Naive thymus-derived CD4-positive, alpha-beta T cell (primary cell): ENCODE measurements at regions not wholly inside any gene's neighbourhood (a gene's known extent, or its start where the extent isn't known, plus 50 kb on each side); places are given as distances from the start of the nearest gene placed in this dataset.
"Not testable (repeated sequence)": the region's sequence is repeated elsewhere in the genome, so short reads cannot be mapped to it uniquely, and the experiment has no call there.

Experiments
- ATAC-seq: fragments of 150-1000 bp; cut with Tn5 transposase; 2 replicates; pipeline ENCODE4 v1.10.0; 2021; ENCODE audit warnings: mild to moderate bottlenecking, moderate library complexity
- CTCF ChIA-PET: fragments of 350-600 bp; sonication (Branson Sonifier 250); formaldehyde crosslinking; loops from one replicate; lab custom pipeline; 2021; ENCODE audit warnings: antibody characterized with exemption; lab: Charles Lee
- POLR2A ChIA-PET: fragments of 350-600 bp; sonication (Branson Sonifier 250); formaldehyde crosslinking; loops from one replicate; lab custom pipeline; 2021; ENCODE audit warnings: antibody characterized with exemption, inconsistent platforms; lab: Charles Lee
- DNase-seq, 9 donors: peaks; one replicate each; pipeline versions ENCODE4 v3.0.0 to v3.0.0-alpha.2; 2020 to 2022; ENCODE audit warnings: mixed read lengths in 1 of 9
- H3K27ac ChIP-seq: one replicate; pipeline ENCODE4 v1.7.0; 2013; ENCODE audit warnings: mild to moderate bottlenecking, low read depth, low read length, moderate library complexity
- H3K27me3 ChIP-seq, 2 donors: one replicate each; pipeline ENCODE4 v1.7.0; 2013; ENCODE audit warnings: low read length in 2 of 2, mild to moderate bottlenecking in 2 of 2, moderate library complexity in 2 of 2; ENCODE audit not compliant: control insufficient read depth in 2 of 2, insufficient read depth in 2 of 2
- H3K36me3 ChIP-seq, 3 experiments: 1 replicate in 2 of 3; 2 replicates in 1 of 3; pipeline ENCODE4 v1.7.0; 2013; ENCODE audit warnings: low read length in 3 of 3, mild to moderate bottlenecking in 3 of 3, moderate library complexity in 1 of 3; ENCODE audit not compliant: insufficient read depth in 3 of 3, control insufficient read depth in 2 of 3
- H3K4me1 ChIP-seq, 2 donors: one replicate each; pipeline ENCODE4 v1.7.0; 2013; ENCODE audit warnings: low read length in 2 of 2, mild to moderate bottlenecking in 2 of 2, moderate library complexity in 1 of 2; ENCODE audit not compliant: control insufficient read depth in 2 of 2, insufficient read depth in 2 of 2
- H3K4me3 ChIP-seq: 2 replicates; pipeline ENCODE4 v1.7.0; 2013; ENCODE audit warnings: mild to moderate bottlenecking, low read length
- H3K9me3 ChIP-seq, 3 experiments: 1 replicate in 2 of 3; 2 replicates in 1 of 3; pipeline ENCODE4 v1.7.0; 2013; ENCODE audit warnings: low read length in 3 of 3; ENCODE audit not compliant: control insufficient read depth in 2 of 3
- H3K27ac Mint-ChIP-seq, 9 donors: one replicate each; pipeline ENCODE4 v1.8.0; 2020 to 2022; ENCODE audit warnings: mixed read lengths in 9 of 9, mild to moderate bottlenecking in 8 of 9, moderate library complexity in 5 of 9, inconsistent platforms in 2 of 9
- H3K27me3 Mint-ChIP-seq, 5 donors: one replicate each; pipeline ENCODE4 v1.8.0; 2021 to 2022; ENCODE audit warnings: mixed read lengths in 5 of 5, mild to moderate bottlenecking in 1 of 5
- H3K36me3 Mint-ChIP-seq, 5 donors: one replicate each; pipeline ENCODE4 v1.8.0; 2020 to 2022; ENCODE audit warnings: mixed read lengths in 5 of 5, mild to moderate bottlenecking in 3 of 5, inconsistent platforms in 1 of 5
- H3K4me1 Mint-ChIP-seq, 7 donors: one replicate each; pipeline ENCODE4 v1.8.0; 2020 to 2022; ENCODE audit warnings: mixed read lengths in 7 of 7, mild to moderate bottlenecking in 3 of 7, inconsistent platforms in 1 of 7
- H3K4me3 Mint-ChIP-seq, 10 donors: one replicate each; pipeline ENCODE4 v1.8.0; 2020 to 2022; ENCODE audit warnings: mild to moderate bottlenecking in 10 of 10, mixed read lengths in 10 of 10, moderate library complexity in 6 of 10, inconsistent platforms in 2 of 10
- H3K9me3 Mint-ChIP-seq, 11 donors: one replicate each; pipeline ENCODE4 v1.8.0; 2020 to 2022; ENCODE audit warnings: mixed read lengths in 11 of 11, mild to moderate bottlenecking in 4 of 11, inconsistent platforms in 1 of 11, moderate library complexity in 1 of 11
- intact Hi-C, 2 donors: fragments of 100-400 bp; cut with micrococcal nuclease; formaldehyde crosslinking; loops; one replicate each; pipeline ENCODE4 v1.15.1; 2023

DNA sequence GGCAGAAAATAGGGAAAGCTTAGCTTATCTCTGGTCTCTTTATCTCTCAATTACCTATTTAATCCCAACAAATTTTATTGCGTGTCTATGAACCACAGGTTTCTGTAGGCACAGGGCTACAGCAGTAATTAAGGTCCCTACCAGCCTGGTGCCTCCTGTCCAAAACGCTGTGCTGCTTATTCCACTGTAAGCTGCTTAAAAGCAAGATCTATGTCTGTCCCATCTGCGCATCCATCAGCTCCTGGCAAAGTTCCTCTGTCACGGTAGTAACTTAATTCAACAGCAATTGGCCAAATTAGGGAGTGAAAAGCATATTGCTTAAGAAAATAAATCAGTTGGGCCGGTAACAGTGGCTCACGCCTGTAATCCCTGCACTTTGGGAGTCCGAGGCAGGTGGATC lies 235.8 kb upstream of the VLDLR start:
- H3K27me3 Mint-ChIP-seq: peaks cover 2 to 46% (median 34%) of the 10 kb centered on the region in 5 donors
- no peak overlapping the region for H3K4me3 Mint-ChIP-seq
- intact Hi-C loops: no loop called here
- Histone ChIP-seq H3K4me1 (no peaks in the 10 kb centered on the region), H3K9me3 (no peaks in the 10 kb centered on the region), H3K36me3 (no peaks in the 10 kb centered on the region), H3K4me3 (no peak overlapping the region), H3K27me3 (no peaks in the 10 kb centered on the region), H3K27ac (no peak overlapping the region)
- H3K9me3 Mint-ChIP-seq: peaks cover 0 to 19% (median 5%) of the 10 kb centered on the region in 11 donors
- H3K27ac Mint-ChIP-seq: no peak overlapping the region
- H3K36me3 Mint-ChIP-seq: peaks cover 0 to 8% (median 0%) of the 10 kb centered on the region in 5 donors
- POLR2A ChIA-PET: no interaction called here
- no peak for DNase-seq
- no peak for ATAC-seq
- CTCF ChIA-PET: no interaction called here
- H3K4me1 Mint-ChIP-seq: no peaks in the 10 kb centered on the region

DNA sequence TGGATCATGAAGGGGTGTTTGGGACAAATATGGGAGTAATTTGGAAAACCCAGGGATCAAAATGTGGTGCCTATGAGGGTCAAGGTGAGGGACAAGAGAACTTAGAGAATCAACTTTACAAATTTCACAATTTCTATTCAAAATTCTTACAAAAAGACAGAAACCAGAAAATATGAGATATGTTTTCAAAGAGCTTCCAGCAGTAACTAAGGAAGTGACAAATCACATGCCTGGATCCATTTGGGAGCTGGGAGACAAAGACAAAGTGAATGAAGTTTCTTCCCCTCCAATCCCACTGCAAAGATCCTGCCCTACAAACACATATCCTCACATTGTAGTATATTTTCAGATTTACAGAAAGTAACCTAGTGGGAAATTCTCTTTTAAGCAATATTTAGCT lies 235.0 kb upstream of the VLDLR start:
- Histone ChIP-seq H3K36me3 (no peaks in the 10 kb centered on the region), H3K27ac (no peak overlapping the region), H3K4me1 (no peaks in the 10 kb centered on the region), H3K4me3 (no peak overlapping the region), H3K9me3 (no peaks in the 10 kb centered on the region), H3K27me3 (no peaks in the 10 kb centered on the region)
- Mint-ChIP-seq H3K9me3 (peaks cover 0 to 19% (median 6%) of the 10 kb centered on the region in 11 donors), H3K27me3 (peaks cover 4 to 44% (median 33%) of the 10 kb centered on the region in 5 donors), H3K4me1 (no peaks in the 10 kb centered on the region), H3K36me3 (peaks cover 0 to 8% (median 0%) of the 10 kb centered on the region in 5 donors), H3K27ac (no peak overlapping the region), H3K4me3 (no peak overlapping the region)
- ATAC-seq (no peak), DNase-seq (no peak)
- ChIA-PET CTCF (no interaction called here), POLR2A (no interaction called here)
- intact Hi-C loops: no loop called here

DNA sequence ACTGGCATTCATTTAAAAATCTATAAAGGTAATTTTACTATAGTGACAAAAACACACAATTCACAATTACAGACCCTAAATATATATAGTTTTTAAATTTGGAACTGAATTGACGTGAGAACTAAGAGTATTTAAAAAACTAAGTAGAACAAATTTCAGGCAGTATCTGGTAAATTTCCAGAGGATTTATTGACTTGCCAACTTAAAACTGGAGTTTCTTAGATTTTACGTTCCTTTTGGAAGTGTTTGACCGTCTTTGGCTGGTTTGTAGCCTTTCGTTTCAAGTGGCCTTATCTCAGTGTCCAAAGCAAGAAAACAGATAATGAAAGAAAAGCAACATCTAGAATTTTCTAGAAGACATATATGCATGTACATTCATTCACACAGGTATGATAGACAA lies 234.4 kb upstream of the VLDLR start:
- H3K9me3 ChIP-seq: no peaks in the 10 kb centered on the region
- no peak overlapping the region for H3K27ac Mint-ChIP-seq
- no peak overlapping the region for H3K4me3 ChIP-seq
- intact Hi-C loops: no loop called here
- no peak overlapping the region for H3K27ac ChIP-seq
- POLR2A ChIA-PET: no interaction called here
- no peak for ATAC-seq
- no peaks in the 10 kb centered on the region for H3K4me1 Mint-ChIP-seq
- H3K9me3 Mint-ChIP-seq: peaks cover 0 to 17% (median 6%) of the 10 kb centered on the region in 11 donors
- no peak overlapping the region for H3K4me3 Mint-ChIP-seq
- no peaks in the 10 kb centered on the region for H3K27me3 ChIP-seq
- peaks cover 0 to 5% (median 0%) of the 10 kb centered on the region in 5 donors for H3K36me3 Mint-ChIP-seq
- no peaks in the 10 kb centered on the region for H3K4me1 ChIP-seq
- CTCF ChIA-PET: no interaction called here
- H3K27me3 Mint-ChIP-seq: peaks cover 4 to 38% (median 27%) of the 10 kb centered on the region in 5 donors
- no peaks in the 10 kb centered on the region for H3K36me3 ChIP-seq
- DNase-seq: no peak

DNA sequence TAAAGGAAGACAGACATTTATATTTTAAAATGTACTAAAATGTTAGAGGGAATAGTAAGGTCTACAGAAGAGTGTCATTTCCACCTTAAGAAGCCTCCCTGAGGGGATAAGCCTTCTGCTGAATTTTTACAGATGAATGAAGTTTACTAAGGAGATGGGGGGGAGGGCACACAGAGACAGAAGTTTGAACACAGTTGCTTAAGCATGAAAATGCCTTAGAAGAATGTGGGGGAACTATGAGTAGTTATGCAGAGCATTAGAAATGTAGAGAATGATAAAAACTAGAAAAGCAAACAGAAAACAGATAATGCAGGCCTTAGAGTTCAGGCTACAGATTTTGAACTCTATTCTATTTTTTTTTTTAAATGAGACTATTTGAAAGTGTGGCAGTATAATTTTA lies 232.2 kb upstream of the VLDLR start:
- ChIA-PET CTCF (no interaction called here), POLR2A (no interaction called here)
- Mint-ChIP-seq H3K27ac (no peak overlapping the region), H3K36me3 (peaks cover 0 to 4% (median 0%) of the 10 kb centered on the region in 5 donors), H3K9me3 (peaks cover 0 to 9% (median 5%) of the 10 kb centered on the region in 11 donors), H3K4me1 (no peaks in the 10 kb centered on the region), H3K27me3 (peaks cover 5 to 28% (median 12%) of the 10 kb centered on the region in 5 donors), H3K4me3 (no peak overlapping the region)
- ATAC-seq (no peak), DNase-seq (no peak)
- no peaks in the 10 kb centered on the region for H3K27me3 ChIP-seq
- no peak overlapping the region for H3K27ac ChIP-seq
- H3K4me1 ChIP-seq: no peaks in the 10 kb centered on the region
- no peak overlapping the region for H3K4me3 ChIP-seq
- H3K36me3 ChIP-seq: no peaks in the 10 kb centered on the region
- no peaks in the 10 kb centered on the region for H3K9me3 ChIP-seq
- intact Hi-C loops: no loop called here

DNA sequence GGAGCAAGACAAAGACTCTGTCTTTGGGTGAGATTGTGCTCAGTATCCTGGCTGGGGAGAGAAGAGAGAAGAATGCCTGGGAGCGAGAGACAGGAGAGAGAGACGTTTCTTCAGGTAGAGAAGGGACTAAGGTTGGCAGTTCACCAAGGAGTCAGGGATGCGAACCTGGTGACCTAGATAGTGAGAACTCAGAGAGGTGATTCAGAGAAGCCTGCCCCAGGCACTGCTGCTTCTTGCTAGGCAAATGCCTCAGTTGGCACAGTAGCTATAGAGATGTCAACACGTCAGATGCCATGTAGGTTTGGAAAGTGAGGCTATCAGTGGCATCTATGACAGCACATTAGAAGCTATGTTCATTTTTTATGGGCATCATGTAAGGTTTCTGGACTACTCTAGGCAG lies 231.6 kb upstream of the VLDLR start:
- Histone ChIP-seq H3K4me3 (no peak overlapping the region), H3K9me3 (no peaks in the 10 kb centered on the region), H3K27me3 (no peaks in the 10 kb centered on the region), H3K36me3 (no peaks in the 10 kb centered on the region), H3K4me1 (no peaks in the 10 kb centered on the region), H3K27ac (no peak overlapping the region)
- H3K4me1 Mint-ChIP-seq: no peaks in the 10 kb centered on the region
- H3K36me3 Mint-ChIP-seq: peaks cover 0 to 4% (median 0%) of the 10 kb centered on the region in 5 donors
- H3K4me3 Mint-ChIP-seq: no peak overlapping the region
- ChIA-PET POLR2A (no interaction called here), CTCF (no interaction called here)
- no peak overlapping the region for H3K27ac Mint-ChIP-seq
- peaks cover 5 to 23% (median 11%) of the 10 kb centered on the region in 5 donors for H3K27me3 Mint-ChIP-seq
- peaks cover 0 to 9% (median 5%) of the 10 kb centered on the region in 11 donors for H3K9me3 Mint-ChIP-seq
- ATAC-seq (no peak), DNase-seq (no peak)
- intact Hi-C loops: no loop called here

DNA sequence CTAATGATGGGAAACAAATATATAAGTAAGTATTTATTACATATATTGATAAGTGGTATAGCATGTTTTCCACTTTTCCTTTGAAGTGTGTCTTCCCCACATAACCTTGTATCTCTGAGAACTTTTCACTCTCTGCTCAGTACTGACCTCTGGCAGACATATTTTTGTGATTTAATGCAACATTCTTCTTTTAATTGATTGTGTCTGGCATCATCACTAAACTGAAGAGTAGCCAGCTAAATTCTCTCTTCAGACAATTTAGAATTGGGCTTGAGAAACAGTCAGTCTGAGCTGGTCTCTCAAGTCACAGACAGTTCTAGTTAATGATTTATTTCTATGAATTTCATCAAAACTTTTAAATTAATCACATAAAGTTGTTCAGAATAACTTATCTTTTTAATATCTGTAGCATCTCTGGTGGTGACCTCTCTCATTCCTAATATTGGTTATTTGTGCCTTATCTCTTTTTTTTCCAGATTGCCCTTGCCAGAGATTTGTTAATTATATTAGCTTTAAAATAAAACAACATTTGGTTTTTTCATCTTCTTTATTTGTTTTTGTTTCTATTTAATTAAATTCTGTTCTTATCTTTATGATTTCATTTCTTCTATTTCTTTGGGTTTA lies 230.0 kb upstream of the VLDLR start:
- H3K4me3 ChIP-seq, H3K4me1 Mint-ChIP-seq, intact Hi-C loops, POLR2A ChIA-PET, DNase-seq, H3K9me3 Mint-ChIP-seq, H3K4me1 ChIP-seq, H3K27ac ChIP-seq, H3K36me3 ChIP-seq, H3K9me3 ChIP-seq, H3K4me3 Mint-ChIP-seq, H3K36me3 Mint-ChIP-seq, H3K27me3 Mint-ChIP-seq, H3K27me3 ChIP-seq, CTCF ChIA-PET, H3K27ac Mint-ChIP-seq, ATAC-seq: not testable (repeated sequence)

DNA sequence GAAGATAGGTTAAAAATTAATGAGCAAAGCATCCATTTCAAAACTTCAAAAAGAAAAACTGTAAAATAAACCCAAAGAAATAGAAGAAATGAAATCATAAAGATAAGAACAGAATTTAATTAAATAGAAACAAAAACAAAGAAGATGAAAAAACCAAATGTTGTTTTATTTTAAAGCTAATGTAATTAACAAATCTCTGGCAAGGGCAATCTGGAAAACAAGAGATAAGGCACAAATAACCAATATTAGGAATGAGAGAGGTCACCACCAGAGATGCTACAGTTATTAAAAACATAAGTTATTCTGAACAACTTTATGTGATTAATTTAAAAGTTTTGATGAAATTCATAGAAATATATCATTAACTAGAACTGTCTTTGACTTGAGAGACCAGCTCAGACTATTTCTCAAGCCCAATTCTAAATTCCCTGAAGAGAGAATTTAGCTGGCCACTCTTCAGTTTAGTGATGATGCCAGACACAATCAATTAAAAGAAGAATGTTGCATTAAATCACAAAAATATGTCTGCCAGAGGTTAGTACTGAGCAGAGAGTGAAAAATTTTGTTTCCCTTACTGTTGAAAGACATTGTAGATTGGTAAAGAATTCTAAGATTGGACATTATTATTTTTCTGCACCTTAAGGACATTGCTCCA lies 227.4 kb upstream of the VLDLR start:
- intact Hi-C loops, H3K9me3 ChIP-seq, H3K27ac ChIP-seq, POLR2A ChIA-PET, H3K4me1 Mint-ChIP-seq, H3K27me3 ChIP-seq, H3K27me3 Mint-ChIP-seq, H3K36me3 ChIP-seq, ATAC-seq, H3K4me3 ChIP-seq, H3K4me3 Mint-ChIP-seq, H3K4me1 ChIP-seq, CTCF ChIA-PET, H3K36me3 Mint-ChIP-seq, H3K27ac Mint-ChIP-seq, DNase-seq: not testable (repeated sequence)
- peaks cover 0 to 11% (median under 1%) of the 10 kb centered on the region in 11 donors for H3K9me3 Mint-ChIP-seq
